CD4-positive, alpha-beta T cell treated with Interleukin-1 beta for 1 hour (primary cell): ENCODE measurements at regions not wholly inside any gene's neighbourhood (a gene's known extent, or its start where the extent isn't known, plus 50 kb on each side); places are given as distances from the start of the nearest gene placed in this dataset.
"Not testable (repeated sequence)": the region's sequence is repeated elsewhere in the genome, so short reads cannot be mapped to it uniquely, and the experiment has no call there.

ENCODE experiments used
- DNase-seq, 2 donors: peaks; one replicate each; pipeline ENCODE4 v3.0.0-alpha.2; 2020 to 2022

DNA sequence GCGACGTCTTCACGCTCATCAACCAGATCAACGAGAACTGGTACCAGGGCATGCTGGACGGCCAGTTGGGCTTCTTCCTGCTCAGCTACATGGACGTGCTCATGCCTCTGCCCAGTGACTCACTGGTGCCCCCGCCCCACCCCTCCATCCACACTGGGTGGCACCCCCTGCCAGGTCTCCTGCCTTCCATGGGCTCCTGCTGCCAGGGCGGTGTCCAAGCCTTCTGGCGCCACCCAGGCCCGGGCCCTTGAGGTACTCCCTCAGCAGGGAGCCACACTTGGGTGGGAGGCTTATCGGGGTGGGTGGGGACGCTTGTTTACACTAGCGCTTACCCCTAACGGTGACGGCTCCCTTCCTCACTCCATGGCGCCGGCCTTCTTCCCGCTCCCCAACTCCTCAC lies 148.2 kb downstream of the GOSR1 start:
- not testable (repeated sequence) for DNase-seq

DNA sequence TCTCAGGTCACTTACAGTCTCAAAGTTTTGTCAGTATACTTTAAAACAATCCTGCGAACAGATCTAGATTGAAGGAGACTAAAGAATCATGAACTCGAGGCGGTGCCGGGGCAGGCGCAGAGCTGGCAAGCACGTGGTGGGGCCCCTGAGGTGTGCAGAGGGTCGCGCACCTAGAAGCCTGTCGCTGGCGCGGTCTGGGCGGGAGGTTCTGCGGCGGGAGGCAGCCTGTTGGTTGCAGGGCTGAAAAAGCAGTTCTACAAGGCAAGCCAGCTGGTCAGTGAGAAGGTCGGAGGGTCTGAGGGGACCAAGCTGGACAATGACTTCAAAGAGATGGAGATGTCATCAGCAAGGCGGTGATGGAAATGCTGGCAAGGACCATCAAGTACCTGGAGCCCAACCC lies 147.0 kb downstream of the GOSR1 start:
- DNase-seq: not testable (repeated sequence)

GRCh38 chr17:30609682-30610081 lies 132.5 kb downstream of the GOSR1 start:
- DNase-seq: not testable (repeated sequence)

GRCh38 chr17:30605523-30605922 lies 128.3 kb downstream of the GOSR1 start:
- no peak for DNase-seq

- no peak for DNase-seq
Measured at GRCh38 chr17:30605027-30605426, 127.8 kb downstream of the GOSR1 start.

DNA sequence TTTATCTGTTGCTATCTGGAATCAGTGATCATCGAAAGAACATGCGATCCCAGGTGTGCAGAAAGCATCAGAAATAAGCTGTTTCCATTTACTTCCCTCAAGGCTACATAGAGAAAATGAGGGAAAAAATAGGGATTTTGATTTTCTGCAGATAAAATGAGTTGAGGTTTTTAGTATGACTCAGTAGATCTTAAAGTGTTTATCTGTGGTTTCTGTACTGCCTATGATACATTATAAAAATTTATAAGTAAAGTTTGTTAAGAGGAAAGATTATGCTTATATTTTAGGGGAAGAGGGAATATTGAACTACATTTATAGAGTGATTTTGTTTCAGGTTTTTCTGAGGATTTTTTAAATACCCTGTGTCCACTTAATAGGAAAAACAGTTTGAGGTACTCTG lies 125.2 kb downstream of the GOSR1 start:
- not testable (repeated sequence) for DNase-seq

GRCh38 chr17:30601984-30602383 lies 124.8 kb downstream of the GOSR1 start:
- not testable (repeated sequence) for DNase-seq

DNA sequence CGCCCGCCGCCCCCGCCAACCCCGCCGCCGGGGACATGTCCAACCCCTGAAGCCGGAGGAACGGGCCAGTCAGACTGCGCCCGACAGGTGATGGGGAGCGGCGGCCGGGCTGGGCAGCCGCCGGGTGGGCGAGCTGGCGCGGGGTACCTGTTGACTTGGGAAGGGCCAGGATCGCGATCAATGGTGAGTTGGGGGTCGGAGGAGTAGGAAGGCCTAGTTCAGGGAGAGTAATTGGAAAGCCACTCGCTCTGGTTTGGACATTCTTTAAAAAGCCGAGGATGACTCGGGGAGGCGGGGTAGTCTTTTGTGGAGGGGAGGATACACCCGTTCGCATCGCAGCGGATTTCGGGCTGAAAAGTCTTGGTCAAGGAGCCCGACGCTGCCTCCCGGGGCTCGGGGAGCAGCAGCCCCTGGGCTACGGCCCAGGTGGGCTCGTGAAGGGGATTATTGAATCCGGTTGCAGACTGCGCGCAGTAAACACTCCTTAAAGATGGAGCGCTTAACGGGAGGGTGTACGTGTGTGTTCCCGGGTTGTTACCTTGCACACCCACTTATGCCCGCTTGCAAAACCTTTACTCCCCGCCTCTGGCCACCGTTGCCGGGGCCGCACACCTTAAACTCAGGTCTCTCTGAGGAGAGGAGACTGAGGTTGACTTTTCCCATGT lies 123.8 kb downstream of the GOSR1 start:
- peak in 1 of 2 donors; percentile 10 for DNase-seq

- peak; percentile 52 to 65 for DNase-seq
Measured at GRCh38 chr17:30600060-30600829, 123.0 kb downstream of the GOSR1 start.

DNA sequence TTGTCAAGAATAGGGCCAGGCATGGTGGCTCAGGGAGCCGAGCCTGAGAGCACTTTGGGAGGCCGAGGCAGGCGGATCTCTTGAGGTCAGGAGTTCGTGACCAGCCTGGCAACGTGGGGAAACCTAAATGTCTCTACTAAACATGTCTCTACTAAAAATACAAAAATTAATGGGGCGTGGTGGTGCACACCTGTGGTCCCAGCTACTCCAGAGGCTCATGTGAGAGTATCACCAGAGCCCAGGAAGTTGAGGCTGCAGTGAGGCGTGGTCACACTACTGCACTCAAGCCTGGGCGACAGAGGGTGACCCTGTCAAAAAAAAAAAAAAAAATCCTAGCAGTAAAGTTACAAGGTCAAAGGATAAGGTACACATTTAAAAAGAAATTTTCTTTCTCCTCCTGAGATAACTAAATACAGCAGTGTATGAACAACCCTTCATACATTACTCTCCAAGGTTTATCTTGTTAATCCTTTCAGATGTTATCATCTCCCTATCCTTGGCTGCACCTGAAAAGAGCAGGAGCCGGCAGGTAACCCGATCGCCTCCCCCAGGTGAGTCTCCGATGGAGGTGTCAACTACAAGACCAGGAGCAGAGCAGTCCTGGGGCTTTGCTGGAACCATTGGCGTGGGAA lies 122.3 kb downstream of the GOSR1 start:
- no peak for DNase-seq

- DNase-seq: no peak
Measured at GRCh38 chr17:30597776-30598288, 120.6 kb downstream of the GOSR1 start.

- not testable (repeated sequence) for DNase-seq
Measured at GRCh38 chr17:30596948-30597775, 120.0 kb downstream of the GOSR1 start.

GRCh38 chr17:30594953-30595371 lies 117.8 kb downstream of the GOSR1 start:
- DNase-seq: not testable (repeated sequence)

DNA sequence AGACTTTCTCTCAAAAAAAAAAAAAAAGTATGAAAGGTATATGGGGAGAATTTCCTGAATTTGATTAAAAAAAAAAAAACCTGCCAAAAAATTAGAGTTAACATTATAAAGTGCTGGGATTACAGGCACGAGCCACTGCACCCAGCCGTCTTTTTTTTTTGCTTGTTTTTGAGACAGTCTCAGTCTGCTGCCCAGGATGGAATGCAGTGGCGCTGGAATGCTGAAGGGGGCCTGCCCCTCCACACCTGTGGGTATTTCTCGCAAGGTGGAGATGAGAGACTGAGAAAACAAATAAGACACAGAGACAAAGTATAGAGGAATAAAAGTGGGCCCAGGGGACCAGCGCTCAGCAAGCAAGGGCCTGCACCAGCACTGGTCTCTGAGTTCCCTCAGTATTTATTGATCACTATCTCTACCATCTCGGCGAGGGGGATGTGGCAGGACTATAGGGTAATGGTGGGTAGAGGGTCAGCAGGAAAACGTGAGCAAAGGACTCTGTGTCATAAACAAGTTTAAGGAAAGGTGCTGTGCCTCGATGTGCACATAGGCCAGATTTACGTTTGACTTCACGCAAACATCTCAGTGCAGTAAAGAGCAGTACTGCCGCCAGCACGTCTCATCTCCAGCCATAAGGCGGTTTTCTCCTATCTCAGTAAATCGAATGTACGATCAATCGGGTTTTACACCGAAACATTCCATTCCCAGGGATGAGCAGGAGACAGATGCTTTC lies 117.2 kb downstream of the GOSR1 start:
- no peak for DNase-seq

GRCh38 chr17:30590081-30590733 lies 113.0 kb downstream of the GOSR1 start:
- no peak for DNase-seq

- no peak for DNase-seq
Measured at GRCh38 chr17:30589431-30589830, 112.2 kb downstream of the GOSR1 start.

GRCh38 chr17:30588798-30589247 lies 111.6 kb downstream of the GOSR1 start:
- no peak for DNase-seq

GRCh38 chr17:30586818-30587595 lies 109.8 kb downstream of the GOSR1 start:
- no peak for DNase-seq

DNA sequence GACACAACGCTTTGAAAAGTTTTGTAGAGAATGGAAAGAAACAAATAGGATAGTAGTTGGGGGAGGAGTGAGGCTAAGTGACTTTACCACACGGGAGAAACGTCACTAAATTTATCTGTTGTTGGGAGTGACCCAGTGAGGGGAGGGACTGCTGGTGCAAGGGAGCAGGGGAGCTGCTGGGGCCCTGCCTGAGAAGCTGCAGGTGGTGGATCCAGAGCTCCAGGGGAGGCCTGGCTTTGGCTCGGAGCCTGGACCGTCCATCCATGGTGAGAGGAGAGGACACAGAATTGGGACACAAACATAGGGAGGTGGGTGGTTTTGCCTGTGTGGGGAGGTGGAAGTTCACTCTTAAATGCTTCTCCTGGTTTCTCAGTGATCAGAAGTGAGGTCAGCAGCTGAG lies 107.6 kb downstream of the GOSR1 start:
- no peak for DNase-seq

GRCh38 chr17:30580916-30581315 lies 103.7 kb downstream of the GOSR1 start:
- no peak for DNase-seq
